Loucy (cell line): ENCODE measurements at regions not wholly inside any gene's neighbourhood (a gene's known extent, or its start where the extent isn't known, plus 50 kb on each side); places are given as distances from the start of the nearest gene placed in this dataset.

ENCODE experiments used
- H2AFZ ChIP-seq: fragments of 200-600 bp; sonication (generic); 2 replicates; pipeline ENCODE4 v1.6.0; 2016; ENCODE audit warnings: antibody characterized with exemption, mild to moderate bottlenecking, low read length, moderate library complexity
- H3F3A ChIP-seq: fragments of 200-600 bp; 2 replicates; pipeline ENCODE4 v1.6.0; 2016; ENCODE audit warnings: antibody characterized with exemption, low read depth, mild to moderate bottlenecking
- H3K27me3 ChIP-seq: fragments of 200-600 bp; sonication (generic); 2 replicates; pipeline ENCODE4 v1.6.1; 2014; ENCODE audit warnings: low read length, mild to moderate bottlenecking; ENCODE audit not compliant: insufficient read depth, poor library complexity, severe bottlenecking
- H3K36me3 ChIP-seq: fragments of 200-600 bp; sonication (generic); 2 replicates; pipeline ENCODE4 v1.6.1; 2016; ENCODE audit warnings: low read length; ENCODE audit not compliant: insufficient read depth
- H3K4me1 ChIP-seq: fragments of 200-600 bp; sonication (generic); 2 replicates; pipeline ENCODE4 v1.5.1; 2014; ENCODE audit warnings: low read length, mild to moderate bottlenecking; ENCODE audit not compliant: insufficient read depth, poor library complexity, severe bottlenecking
- H3K4me2 ChIP-seq: fragments of 200-600 bp; sonication (generic); 2 replicates; pipeline ENCODE4 v1.6.0; 2014; ENCODE audit warnings: antibody characterized with exemption, low read length, low read depth, mild to moderate bottlenecking; ENCODE audit not compliant: poor library complexity, severe bottlenecking
- H3K4me3 ChIP-seq: fragments of 200-600 bp; sonication (generic); 2 replicates; pipeline ENCODE4 v1.5.1; 2014; ENCODE audit warnings: low read length, mild to moderate bottlenecking, mixed read lengths; ENCODE audit not compliant: poor library complexity, severe bottlenecking
- H3K79me2 ChIP-seq: fragments of 200-600 bp; sonication (generic); 2 replicates; pipeline ENCODE4 v1.6.1; 2014; ENCODE audit warnings: low read length; ENCODE audit not compliant: insufficient read depth
- H3K9ac ChIP-seq: fragments of 200-600 bp; sonication (generic); 2 replicates; pipeline ENCODE4 v1.6.0; 2014; ENCODE audit warnings: mild to moderate bottlenecking, low read depth, low read length, moderate library complexity; ENCODE audit not compliant: poor library complexity, severe bottlenecking
- H3K9me2 ChIP-seq: fragments of 200-600 bp; sonication (generic); replicated peaks from 2 replicates; pipeline ENCODE4 v1.6.1; 2016; ENCODE audit warnings: low read depth, low read length, mixed read lengths
- H3K9me3 ChIP-seq: fragments of 200-600 bp; sonication (generic); 2 replicates; pipeline ENCODE4 v1.6.1; 2014; ENCODE audit warnings: mild to moderate bottlenecking, antibody characterized with exemption, low read length, low read depth; ENCODE audit not compliant: insufficient read depth
- H4K20me1 ChIP-seq: fragments of 200-600 bp; sonication (generic); 2 replicates; pipeline ENCODE4 v1.6.0; 2014; ENCODE audit warnings: antibody characterized with exemption, low read length, mild to moderate bottlenecking; ENCODE audit not compliant: insufficient read depth, poor library complexity, severe bottlenecking
- EZH2phosphoT487 ChIP-seq: fragments of 200-600 bp; IDR thresholded peaks from 2 replicates; pipeline ENCODE4 v1.6.1; 2018; ENCODE audit warnings: antibody characterized with exemption, mild to moderate bottlenecking, moderate library complexity, borderline replicate concordance
- TF ChIP-seq, protein P1 (sequence below): fragments of 200-600 bp; sonication (generic); conservative IDR thresholded peaks from 2 replicates; pipeline ENCODE4 v1.5.1; 2014; ENCODE audit warnings: mild to moderate bottlenecking, antibody characterized with exemption, low read length

DNA sequence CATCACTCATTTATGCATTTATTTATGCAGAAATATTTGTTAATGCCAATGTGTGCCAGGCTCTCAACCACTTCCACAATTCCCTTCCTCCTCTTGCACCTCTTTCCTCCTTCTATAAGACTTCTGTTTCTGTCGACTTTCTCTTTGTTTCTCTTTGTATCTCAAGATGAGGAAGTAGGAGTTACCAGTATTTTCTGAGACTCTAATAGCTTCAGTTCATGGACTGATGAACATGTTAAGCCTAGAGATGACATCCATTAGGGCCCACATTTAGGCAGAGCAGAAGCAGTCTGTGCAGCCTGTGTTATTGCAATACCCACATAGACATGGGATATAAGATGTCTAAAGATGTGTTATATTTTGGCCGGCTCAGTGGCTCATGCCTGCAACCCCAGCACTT, 241.8 kb upstream of the SMIM31 start:
- H3K4me1 ChIP-seq = no peaks in the 10 kb centered on the region
- no peaks in the 10 kb centered on the region for H3K79me2 ChIP-seq
- no peaks in the 10 kb centered on the region for H4K20me1 ChIP-seq
- no peak for TF ChIP-seq EZH2phosphoT487
- H3K4me2 ChIP-seq = no peak overlapping the region
- H2AFZ ChIP-seq = no peak overlapping the region
- no peaks in the 10 kb centered on the region for H3F3A ChIP-seq
- H3K9me2 ChIP-seq = no peaks in the 10 kb centered on the region
- H3K9me3 ChIP-seq = no peaks in the 10 kb centered on the region
- H3K9ac ChIP-seq = no peak overlapping the region
- no peak overlapping the region for H3K4me3 ChIP-seq
- H3K27me3 ChIP-seq = no peaks in the 10 kb centered on the region
- no peaks in the 10 kb centered on the region for H3K36me3 ChIP-seq

DNA sequence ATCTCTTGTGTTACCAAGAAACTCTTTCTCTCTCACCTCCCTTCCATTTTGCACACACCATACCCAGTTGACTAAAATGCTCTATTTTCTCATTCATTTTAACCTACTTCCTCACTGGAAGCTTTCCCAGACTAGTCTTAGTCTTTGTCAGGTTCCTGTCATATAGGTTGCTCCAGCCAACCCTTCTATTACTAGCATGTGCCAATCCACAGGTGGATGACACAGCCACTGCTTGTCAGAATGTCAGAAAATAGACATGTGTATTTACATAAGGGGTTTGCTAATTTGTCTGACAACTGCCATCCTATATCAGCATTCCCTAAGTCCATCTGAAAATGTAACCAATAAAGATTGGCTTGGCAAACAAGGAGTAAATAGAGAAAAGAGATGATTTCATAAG, 239.2 kb upstream of the SMIM31 start:
- Histone ChIP-seq H4K20me1 (no peaks in the 10 kb centered on the region), H3K36me3 (no peaks in the 10 kb centered on the region), H2AFZ (no peak overlapping the region), H3K9ac (no peak overlapping the region), H3K27me3 (no peaks in the 10 kb centered on the region), H3K4me1 (no peaks in the 10 kb centered on the region), H3K4me3 (no peak overlapping the region), H3K79me2 (no peaks in the 10 kb centered on the region), H3F3A (no peaks in the 10 kb centered on the region), H3K4me2 (no peak overlapping the region), H3K9me3 (no peaks in the 10 kb centered on the region), H3K9me2 (no peaks in the 10 kb centered on the region)
- no peak for TF ChIP-seq EZH2phosphoT487
- TF ChIP-seq, protein P1, sequence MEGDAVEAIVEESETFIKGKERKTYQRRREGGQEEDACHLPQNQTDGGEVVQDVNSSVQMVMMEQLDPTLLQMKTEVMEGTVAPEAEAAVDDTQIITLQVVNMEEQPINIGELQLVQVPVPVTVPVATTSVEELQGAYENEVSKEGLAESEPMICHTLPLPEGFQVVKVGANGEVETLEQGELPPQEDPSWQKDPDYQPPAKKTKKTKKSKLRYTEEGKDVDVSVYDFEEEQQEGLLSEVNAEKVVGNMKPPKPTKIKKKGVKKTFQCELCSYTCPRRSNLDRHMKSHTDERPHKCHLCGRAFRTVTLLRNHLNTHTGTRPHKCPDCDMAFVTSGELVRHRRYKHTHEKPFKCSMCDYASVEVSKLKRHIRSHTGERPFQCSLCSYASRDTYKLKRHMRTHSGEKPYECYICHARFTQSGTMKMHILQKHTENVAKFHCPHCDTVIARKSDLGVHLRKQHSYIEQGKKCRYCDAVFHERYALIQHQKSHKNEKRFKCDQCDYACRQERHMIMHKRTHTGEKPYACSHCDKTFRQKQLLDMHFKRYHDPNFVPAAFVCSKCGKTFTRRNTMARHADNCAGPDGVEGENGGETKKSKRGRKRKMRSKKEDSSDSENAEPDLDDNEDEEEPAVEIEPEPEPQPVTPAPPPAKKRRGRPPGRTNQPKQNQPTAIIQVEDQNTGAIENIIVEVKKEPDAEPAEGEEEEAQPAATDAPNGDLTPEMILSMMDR = no peak

DNA sequence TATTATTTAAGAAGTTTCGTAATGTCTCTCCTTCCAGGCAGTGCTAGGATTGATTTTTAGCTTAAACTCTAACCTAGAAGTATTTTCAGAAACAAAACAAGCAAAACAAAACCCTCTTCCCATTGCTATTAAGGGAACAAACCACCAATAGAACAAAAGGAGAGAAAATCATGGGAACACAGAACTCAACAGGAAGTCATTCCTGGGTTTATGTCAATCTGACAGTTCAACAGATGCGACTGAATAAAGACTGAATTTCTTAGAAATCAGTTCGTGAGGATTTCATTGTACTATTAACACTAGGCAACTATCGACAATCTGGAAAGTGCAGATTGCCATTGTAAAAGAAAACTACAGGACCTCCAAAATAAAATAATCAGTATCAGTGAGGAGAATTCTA, 229.1 kb upstream of the SMIM31 start:
- TF ChIP-seq EZH2phosphoT487 = no peak
- TF ChIP-seq, protein P1 = no peak
- no peaks in the 10 kb centered on the region for H3K27me3 ChIP-seq

DNA sequence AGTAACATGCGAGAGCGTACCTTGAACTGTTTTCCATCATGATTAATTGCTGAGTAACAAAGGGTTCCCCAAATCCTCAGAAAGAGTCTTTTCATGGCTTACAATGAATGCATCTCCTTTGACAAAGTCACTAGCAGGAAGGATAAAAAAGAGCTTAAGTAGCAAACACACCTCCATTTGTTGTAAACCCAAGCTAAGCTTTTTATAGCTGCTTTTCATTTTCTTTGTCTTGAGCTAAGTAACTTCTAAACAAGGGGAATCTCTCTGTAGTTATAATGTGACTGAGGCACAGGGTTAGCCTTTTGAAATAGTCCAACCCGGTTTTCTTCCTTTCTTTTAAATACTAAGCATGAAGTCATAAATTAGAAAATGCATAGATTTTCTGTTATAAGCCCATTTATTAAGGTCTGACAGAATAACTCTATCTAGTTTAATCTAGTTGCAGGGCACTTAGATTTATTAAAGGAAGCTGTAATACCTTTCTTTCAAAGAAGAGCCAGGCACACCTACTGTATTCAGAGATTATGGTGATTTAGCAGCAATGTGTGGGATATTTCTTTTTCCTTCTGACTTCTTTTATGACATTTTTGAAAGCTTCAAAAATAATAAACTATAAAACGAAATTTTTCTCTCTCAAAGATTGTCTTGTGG, 226.9 kb upstream of the SMIM31 start:
- H3K9ac ChIP-seq = no peak overlapping the region
- H2AFZ ChIP-seq = no peak overlapping the region
- H3K9me2 ChIP-seq = no peaks in the 10 kb centered on the region
- H3K4me3 ChIP-seq = no peak overlapping the region
- H3F3A ChIP-seq = no peaks in the 10 kb centered on the region
- no peaks in the 10 kb centered on the region for H3K79me2 ChIP-seq
- no peak for TF ChIP-seq EZH2phosphoT487
- TF ChIP-seq, protein P1 = no peak
- H3K36me3 ChIP-seq = no peaks in the 10 kb centered on the region
- no peaks in the 10 kb centered on the region for H3K9me3 ChIP-seq
- no peaks in the 10 kb centered on the region for H3K27me3 ChIP-seq
- no peak overlapping the region for H3K4me2 ChIP-seq
- no peaks in the 10 kb centered on the region for H3K4me1 ChIP-seq
- H4K20me1 ChIP-seq = no peaks in the 10 kb centered on the region

More for the DNA sequence above, 229.1 kb upstream of the SMIM31 start:
- Histone ChIP-seq H3K4me1 (no peaks in the 10 kb centered on the region), H3K79me2 (no peaks in the 10 kb centered on the region), H3K9me2 (no peaks in the 10 kb centered on the region), H3F3A (no peaks in the 10 kb centered on the region), H3K9me3 (no peaks in the 10 kb centered on the region), H3K4me3 (no peak overlapping the region), H3K36me3 (no peaks in the 10 kb centered on the region), H2AFZ (no peak overlapping the region), H4K20me1 (no peaks in the 10 kb centered on the region), H3K9ac (no peak overlapping the region), H3K4me2 (no peak overlapping the region)
